T-cell (primary cell): ENCODE measurements at regions not wholly inside any gene's neighbourhood (a gene's known extent, or its start where the extent isn't known, plus 50 kb on each side); places are given as distances from the start of the nearest gene placed in this dataset.

ENCODE experiments used
- ATAC-seq, 4 experiments: fragments of 200-7000 bp in 3 of 4; fragments of 150-1000 bp in 1 of 4; cut with Tn5 transposase; replicated peaks in 1 of 4; 1 replicate in 3 of 4; 2 replicates in 1 of 4; pipeline ENCODE4 v1.10.0; 2021; ENCODE audit warnings: moderate library complexity in 3 of 4, mild to moderate bottlenecking in 2 of 4, moderate number of reproducible peaks in 1 of 4
- CTCF ChIA-PET, 2 donors: fragments of 300-600 bp; sonication (Branson Sonifier 250); formaldehyde crosslinking; loops; one replicate each; lab custom pipeline; 2022; ENCODE audit warnings: antibody characterized with exemption in 2 of 2; lab: Charles Lee
- POLR2A ChIA-PET, 2 donors: fragments of 300-600 bp; sonication (Branson Sonifier 250); formaldehyde crosslinking; loops; one replicate each; lab custom pipeline; 2022; ENCODE audit warnings: antibody characterized with exemption in 2 of 2; lab: Charles Lee
- DNase-seq, 35 experiments: peaks; one replicate each; pipeline versions ENCODE4 v3.0.0 to v3.0.0-alpha.2; 2013 to 2023
- H3K27ac ChIP-seq: one replicate; pipeline ENCODE4 v1.5.1; 2013; ENCODE audit warnings: low read length
- H3K27me3 ChIP-seq, 2 experiments: replicated peaks in 1 of 2; 1 replicate in 1 of 2; 2 replicates in 1 of 2; pipeline versions ENCODE4 v1.6.1 to v1.7.0; 2013; ENCODE audit warnings: low read length in 1 of 2, mixed read lengths in 1 of 2; ENCODE audit not compliant: control insufficient read depth in 2 of 2, insufficient read depth in 2 of 2; ENCODE audit errors: extremely low read depth in 1 of 2
- H3K36me3 ChIP-seq, 2 donors: 1 replicate in 1 of 2; 2 replicates in 1 of 2; pipeline versions ENCODE4 v1.6.1 to v1.7.0; 2013; ENCODE audit warnings: low read length in 1 of 2; ENCODE audit not compliant: control insufficient read depth in 2 of 2, insufficient read depth in 1 of 2; ENCODE audit errors: extremely low read depth in 1 of 2
- H3K4me1 ChIP-seq, 2 experiments: 1 replicate in 1 of 2; 2 replicates in 1 of 2; pipeline versions ENCODE4 v1.6.1 to v1.7.0; 2013; ENCODE audit warnings: low read length in 2 of 2, mixed read lengths in 1 of 2; ENCODE audit not compliant: insufficient read depth in 2 of 2, control insufficient read depth in 1 of 2; ENCODE audit errors: extremely low read depth in 1 of 2
- H3K4me3 ChIP-seq, 2 donors: 1 replicate in 1 of 2; 2 replicates in 1 of 2; pipeline versions ENCODE4 v1.5.1 to v1.7.0; 2013; ENCODE audit warnings: mild to moderate bottlenecking in 2 of 2, low read length in 1 of 2, moderate library complexity in 1 of 2; ENCODE audit not compliant: control insufficient read depth in 1 of 2; ENCODE audit errors: extremely low read depth in 1 of 2
- H3K9me3 ChIP-seq: 2 replicates; pipeline ENCODE4 v1.7.0; 2013
- H3K27ac Mint-ChIP-seq, 2 donors: one replicate each; pipeline ENCODE4 v1.8.0; 2020 to 2021; ENCODE audit warnings: mild to moderate bottlenecking in 2 of 2, mixed read lengths in 2 of 2
- H3K27me3 Mint-ChIP-seq, 2 donors: one replicate each; pipeline ENCODE4 v1.8.0; 2021 to 2022; ENCODE audit warnings: mixed read lengths in 2 of 2
- H3K36me3 Mint-ChIP-seq: one replicate; pipeline ENCODE4 v1.8.0; 2021; ENCODE audit warnings: mixed read lengths
- H3K4me1 Mint-ChIP-seq, 3 donors: one replicate each; pipeline ENCODE4 v1.8.0; 2020 to 2022; ENCODE audit warnings: mixed read lengths in 3 of 3, mild to moderate bottlenecking in 1 of 3
- H3K4me3 Mint-ChIP-seq, 3 donors: one replicate each; pipeline ENCODE4 v1.8.0; 2020 to 2022; ENCODE audit warnings: mild to moderate bottlenecking in 3 of 3, mixed read lengths in 3 of 3, moderate library complexity in 3 of 3
- H3K9me3 Mint-ChIP-seq, 3 donors: one replicate each; pipeline ENCODE4 v1.8.0; 2020 to 2022; ENCODE audit warnings: mixed read lengths in 3 of 3
- whole genome bisulfite sequencing: methylation state at CpG from one replicate; pipeline ENCODE4 v1.1.5; 2013; ENCODE audit warnings: missing lambda C conversion rate; ENCODE audit not compliant: insufficient coverage; 5-methylcytosine and 5-hydroxymethylcytosine counted together

GRCh38 chr2:173855661-173856060, 109.5 kb downstream of the SP3 start:
- Histone ChIP-seq H3K4me3 (no peak overlapping the region), H3K27ac (no peak overlapping the region), H3K9me3 (no peaks in the 10 kb centered on the region), H3K4me1 (no peaks in the 10 kb centered on the region), H3K27me3 (peaks cover 0 to 15% of the 10 kb centered on the region in 2 experiments), H3K36me3 (no peaks in the 10 kb centered on the region)
- no peak for ATAC-seq
- Mint-ChIP-seq H3K27me3 (peaks cover 5 to 14% of the 10 kb centered on the region in 2 donors), H3K36me3 (no peaks in the 10 kb centered on the region), H3K4me1 (peaks cover 0 to 6% (median 0%) of the 10 kb centered on the region in 3 donors), H3K9me3 (no peaks in the 10 kb centered on the region), H3K4me3 (no peak overlapping the region), H3K27ac (no peak overlapping the region)
- no peak for DNase-seq
- ChIA-PET CTCF (no interaction called here), POLR2A (no interaction called here)
- WGBS = no CpG with 5 or more reads among the region's 2 CpGs
